HG03571 (cell line): ENCODE measurements at regions not wholly inside any gene's neighbourhood (a gene's known extent, or its start where the extent isn't known, plus 50 kb on each side); places are given as distances from the start of the nearest gene placed in this dataset.

Source experiments
- ATAC-seq: cut with Tn5 transposase; IDR thresholded peaks from one replicate; pipeline ENCODE4 v1.9.1; 2021; ENCODE audit not compliant: unreplicated experiment

- no peak for ATAC-seq
Measured at GRCh38 chr20:12020846-12021245, 103.2 kb downstream of the BTBD3 start.

- no peak for ATAC-seq
Measured at GRCh38 chr20:12022126-12022525, 104.4 kb downstream of the BTBD3 start.

GRCh38 chr20:12023194-12023795 is 105.6 kb downstream of the BTBD3 start:
- no peak for ATAC-seq

GRCh38 chr20:12028771-12029170 is 111.1 kb downstream of the BTBD3 start:
- ATAC-seq: no peak

- ATAC-seq: no peak
Measured at GRCh38 chr20:12030470-12030869, 112.8 kb downstream of the BTBD3 start.

GRCh38 chr20:12036142-12036541 is 118.4 kb downstream of the BTBD3 start:
- no peak for ATAC-seq

- no peak for ATAC-seq
Measured at GRCh38 chr20:12037521-12037920, 119.8 kb downstream of the BTBD3 start.

- ATAC-seq: no peak
Measured at GRCh38 chr20:12040261-12040660, 122.6 kb downstream of the BTBD3 start.

GRCh38 chr20:12044969-12045368 is 127.3 kb downstream of the BTBD3 start:
- ATAC-seq: no peak

GRCh38 chr20:12047838-12048432 is 130.2 kb downstream of the BTBD3 start:
- ATAC-seq: no peak

GRCh38 chr20:12049125-12049524 is 131.4 kb downstream of the BTBD3 start:
- no peak for ATAC-seq

- no peak for ATAC-seq
Measured at GRCh38 chr20:12051206-12052163, 133.8 kb downstream of the BTBD3 start.

GRCh38 chr20:12053353-12053752 is 135.7 kb downstream of the BTBD3 start:
- no peak for ATAC-seq

GRCh38 chr20:12054556-12054955 is 136.9 kb downstream of the BTBD3 start:
- ATAC-seq: no peak

GRCh38 chr20:12055161-12055560 is 137.5 kb downstream of the BTBD3 start:
- ATAC-seq: no peak

GRCh38 chr20:12056839-12057238 is 139.1 kb downstream of the BTBD3 start:
- no peak for ATAC-seq

GRCh38 chr20:12057778-12058177 is 140.1 kb downstream of the BTBD3 start:
- ATAC-seq: no peak

- ATAC-seq: no peak
Measured at GRCh38 chr20:12058216-12058615, 140.5 kb downstream of the BTBD3 start.

- no peak for ATAC-seq
Measured at GRCh38 chr20:12061466-12061865, 143.8 kb downstream of the BTBD3 start.

- no peak for ATAC-seq
Measured at GRCh38 chr20:12063106-12063684, 145.5 kb downstream of the BTBD3 start.

GRCh38 chr20:12064540-12064939 is 146.8 kb downstream of the BTBD3 start:
- no peak for ATAC-seq

GRCh38 chr20:12067686-12068085 is 150.0 kb downstream of the BTBD3 start:
- ATAC-seq: no peak
